Breast epithelium (tissue), 4 donors: ENCODE measurements at regions not wholly inside any gene's neighbourhood (a gene's known extent, or its start where the extent isn't known, plus 50 kb on each side); places are given as distances from the start of the nearest gene placed in this dataset.

ENCODE experiments used
- DNase-seq, 2 donors: peaks; one replicate each; pipeline ENCODE4 v3.0.0-alpha.2; 2019; ENCODE audit warnings: low spot score in 2 of 2
- H3K27ac ChIP-seq, 2 donors: fragments of 200-600 bp; sonication (generic) in 1 of 2; one replicate each; pipeline ENCODE4 v1.5.1; 2016 to 2019; ENCODE audit warnings: mild to moderate bottlenecking in 1 of 2
- H3K27me3 ChIP-seq, 2 donors: fragments of 200-600 bp; sonication (generic) in 1 of 2; one replicate each; pipeline versions ENCODE4 v1.5.1 to v1.6.0; 2017 to 2019; ENCODE audit warnings: control low read depth in 1 of 2, mild to moderate bottlenecking in 1 of 2
- H3K36me3 ChIP-seq: fragments of 200-600 bp; one replicate; pipeline ENCODE4 v1.5.1; 2019
- H3K4me1 ChIP-seq, 2 donors: fragments of 200-600 bp; sonication (generic); one replicate each; pipeline ENCODE4 v1.5.1; 2016 to 2019; ENCODE audit warnings: control low read depth in 1 of 2
- H3K4me3 ChIP-seq, 3 donors: fragments of 200-600 bp; sonication (generic); 1 replicate in 2 of 3; 2 replicates in 1 of 3; pipeline ENCODE4 v1.5.1; 2016 to 2019; ENCODE audit warnings: mild to moderate bottlenecking in 3 of 3, moderate library complexity in 2 of 3
- H3K9me3 ChIP-seq, 2 donors: fragments of 200-600 bp; sonication (generic) in 1 of 2; one replicate each; pipeline ENCODE4 v1.5.1; 2016 to 2019; ENCODE audit warnings: control low read depth in 1 of 2
- CTCF ChIP-seq, 3 donors: fragments of 450-650 bp; IDR thresholded peaks; one replicate each; pipeline ENCODE4 v1.5.1; 2016 to 2017; ENCODE audit warnings: antibody characterized with exemption in 3 of 3, mild to moderate bottlenecking in 3 of 3, moderate library complexity in 3 of 3
- POLR2A ChIP-seq: fragments of 450-650 bp; IDR thresholded peaks from one replicate; pipeline ENCODE4 v1.6.1; 2016; ENCODE audit warnings: antibody characterized with exemption, mild to moderate bottlenecking, moderate library complexity
- POLR2AphosphoS5 ChIP-seq, 3 donors: sonication (generic); formaldehyde crosslinking; IDR thresholded peaks; one replicate each; pipeline ENCODE4 v1.6.1; 2017; ENCODE audit warnings: antibody characterized with exemption in 3 of 3
- intact Hi-C: fragments of 100-400 bp; cut with DNase I; formaldehyde crosslinking; loops from one replicate; pipeline ENCODE4 v1.15.1; 2023; ENCODE audit warnings: low total_unique reads

GRCh38 chr4:26022346-26023202 lies 108.6 kb downstream of the SMIM20 start:
- TF ChIP-seq CTCF (IDR thresholded peaks at IDR 0.05) (no peak), POLR2A (no peak), POLR2AphosphoS5 (IDR thresholded peaks at IDR 0.05) (no peak)
- no peaks in the 10 kb centered on the region for H3K27me3 ChIP-seq

GRCh38 chr4:26023203-26023972 lies 109.4 kb downstream of the SMIM20 start:
- DNase-seq: no peak
- intact Hi-C loops: no loop called here
- Histone ChIP-seq H3K9me3 (no peaks in the 10 kb centered on the region), H3K36me3 (no peaks in the 10 kb centered on the region), H3K27me3 (no peaks in the 10 kb centered on the region), H3K27ac (no peak overlapping the region), H3K4me3 (no peak overlapping the region), H3K4me1 (peaks cover 0 to 4% of the 10 kb centered on the region in 2 donors)
- TF ChIP-seq POLR2A (no peak), CTCF (IDR thresholded peaks at IDR 0.05) (no peak)

More at GRCh38 chr4:26022346-26023202, 108.6 kb downstream of the SMIM20 start:
- DNase-seq: no peak
- Histone ChIP-seq H3K27ac (peak overlapping the region in 1 of 2 donors; percentile 33), H3K4me1 (peaks cover 0 to 4% of the 10 kb centered on the region in 2 donors), H3K4me3 (no peak overlapping the region), H3K9me3 (no peaks in the 10 kb centered on the region), H3K36me3 (no peaks in the 10 kb centered on the region)
- intact Hi-C loops: no loop called here

- TF ChIP-seq POLR2A (no peak), CTCF (IDR thresholded peaks at IDR 0.05) (no peak), POLR2AphosphoS5 (IDR thresholded peaks at IDR 0.05) (no peak)
- no peak overlapping the region for H3K4me3 ChIP-seq
- intact Hi-C loops: no loop called here
- DNase-seq: no peak
- H3K27me3 ChIP-seq: no peaks in the 10 kb centered on the region
- H3K27ac ChIP-seq: no peak overlapping the region
- peaks cover 0 to 4% of the 10 kb centered on the region in 2 donors for H3K4me1 ChIP-seq
- H3K36me3 ChIP-seq: no peaks in the 10 kb centered on the region
- no peaks in the 10 kb centered on the region for H3K9me3 ChIP-seq
Observed at GRCh38 chr4:26024079-26024478, 110.1 kb downstream of the SMIM20 start.

GRCh38 chr4:26028133-26028792 lies 114.2 kb downstream of the SMIM20 start:
- Histone ChIP-seq H3K36me3 (no peaks in the 10 kb centered on the region), H3K27me3 (no peaks in the 10 kb centered on the region), H3K9me3 (no peaks in the 10 kb centered on the region), H3K4me3 (no peak overlapping the region), H3K4me1 (no peaks in the 10 kb centered on the region), H3K27ac (peak overlapping the region in 1 of 2 donors; percentile 71)
- TF ChIP-seq POLR2A (no peak), POLR2AphosphoS5 (IDR thresholded peaks at IDR 0.05) (no peak), CTCF (IDR thresholded peaks at IDR 0.05) (no peak)
- intact Hi-C loops: no loop called here
- no peak for DNase-seq
